ENCODE measurements at regions not wholly inside any gene's neighbourhood (a gene's known extent, or its start where the extent isn't known, plus 50 kb on each side); places are given as distances from the start of the nearest gene placed in this dataset.

DNA sequence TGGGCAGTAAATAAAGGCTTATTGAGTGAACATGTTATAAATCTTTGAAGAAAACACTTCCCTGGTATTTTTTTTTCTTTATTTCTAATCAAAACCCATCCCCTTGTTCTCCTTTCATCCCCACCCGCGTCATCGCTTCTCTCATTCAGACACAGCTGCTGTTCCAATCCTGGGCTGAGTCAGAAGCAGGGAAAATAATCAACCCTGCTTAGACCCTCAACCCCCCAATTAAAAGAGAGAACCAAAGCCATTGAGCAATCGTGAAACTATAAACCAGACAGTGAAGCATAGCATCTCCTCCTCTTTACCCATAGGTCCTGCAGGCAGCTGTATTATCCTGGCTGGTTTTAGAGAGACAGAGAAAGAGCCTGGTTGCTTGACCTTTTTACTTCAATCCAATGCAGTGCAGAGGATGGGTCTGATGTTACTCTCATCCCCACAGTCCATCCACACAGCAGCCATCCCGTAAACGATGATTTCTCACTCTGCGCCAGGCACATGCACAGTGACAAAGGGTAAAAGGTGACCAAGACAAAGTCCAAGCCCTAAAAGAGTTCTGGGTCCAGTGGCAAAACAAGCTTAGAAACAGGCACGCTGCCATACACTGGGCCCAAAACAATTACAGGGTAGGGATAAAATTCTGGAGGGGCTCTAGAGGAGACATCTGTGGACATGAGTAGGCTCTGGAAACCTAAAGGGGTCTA is 238.3 kb downstream of the GALC start:
- TF ChIP-seq, protein P1, sequence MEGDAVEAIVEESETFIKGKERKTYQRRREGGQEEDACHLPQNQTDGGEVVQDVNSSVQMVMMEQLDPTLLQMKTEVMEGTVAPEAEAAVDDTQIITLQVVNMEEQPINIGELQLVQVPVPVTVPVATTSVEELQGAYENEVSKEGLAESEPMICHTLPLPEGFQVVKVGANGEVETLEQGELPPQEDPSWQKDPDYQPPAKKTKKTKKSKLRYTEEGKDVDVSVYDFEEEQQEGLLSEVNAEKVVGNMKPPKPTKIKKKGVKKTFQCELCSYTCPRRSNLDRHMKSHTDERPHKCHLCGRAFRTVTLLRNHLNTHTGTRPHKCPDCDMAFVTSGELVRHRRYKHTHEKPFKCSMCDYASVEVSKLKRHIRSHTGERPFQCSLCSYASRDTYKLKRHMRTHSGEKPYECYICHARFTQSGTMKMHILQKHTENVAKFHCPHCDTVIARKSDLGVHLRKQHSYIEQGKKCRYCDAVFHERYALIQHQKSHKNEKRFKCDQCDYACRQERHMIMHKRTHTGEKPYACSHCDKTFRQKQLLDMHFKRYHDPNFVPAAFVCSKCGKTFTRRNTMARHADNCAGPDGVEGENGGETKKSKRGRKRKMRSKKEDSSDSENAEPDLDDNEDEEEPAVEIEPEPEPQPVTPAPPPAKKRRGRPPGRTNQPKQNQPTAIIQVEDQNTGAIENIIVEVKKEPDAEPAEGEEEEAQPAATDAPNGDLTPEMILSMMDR (IDR thresholded peaks at IDR 0.05) = no peak
- TF ChIP-seq EZH2 (IDR thresholded peaks at IDR 0.05) (no peak), EZH2phosphoT487 (IDR thresholded peaks at IDR 0.05) (no peak)

All from neural progenitor cell (in vitro differentiated cells).